GM21737 (cell line): ENCODE measurements at regions not wholly inside any gene's neighbourhood (a gene's known extent, or its start where the extent isn't known, plus 50 kb on each side); places are given as distances from the start of the nearest gene placed in this dataset.

ENCODE experiments used
- ATAC-seq: cut with Tn5 transposase; IDR thresholded peaks from one replicate; pipeline ENCODE4 v1.9.1; 2021; ENCODE audit warnings: mild to moderate bottlenecking, moderate library complexity; ENCODE audit not compliant: unreplicated experiment

- no peak for ATAC-seq
These were observed 173.7 kb downstream of the ACKR3 start for GRCh38 chr2:236743039-236743920.

GRCh38 chr2:236743921-236744280 is 174.3 kb downstream of the ACKR3 start:
- ATAC-seq = no peak

DNA sequence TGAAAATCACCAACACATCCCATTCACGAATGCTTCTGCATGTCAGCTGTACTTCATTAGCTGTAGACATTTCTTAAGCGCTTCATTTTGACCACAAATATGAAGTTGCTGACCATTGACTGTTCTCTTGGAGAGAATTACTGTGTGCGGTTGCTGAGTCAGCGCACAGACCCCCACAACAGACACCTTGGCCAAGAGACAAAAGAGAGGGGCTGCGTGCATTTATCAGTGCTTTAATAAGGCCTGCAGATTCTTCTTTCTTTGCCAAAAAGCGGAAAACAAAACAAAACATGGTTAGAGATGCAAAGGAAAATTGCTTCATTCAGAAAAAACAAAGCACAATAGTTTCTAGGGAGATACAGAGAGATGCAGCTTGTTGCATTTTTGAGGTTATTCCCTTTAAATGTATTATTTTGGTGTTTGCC is 174.7 kb downstream of the ACKR3 start:
- ATAC-seq = no peak

DNA sequence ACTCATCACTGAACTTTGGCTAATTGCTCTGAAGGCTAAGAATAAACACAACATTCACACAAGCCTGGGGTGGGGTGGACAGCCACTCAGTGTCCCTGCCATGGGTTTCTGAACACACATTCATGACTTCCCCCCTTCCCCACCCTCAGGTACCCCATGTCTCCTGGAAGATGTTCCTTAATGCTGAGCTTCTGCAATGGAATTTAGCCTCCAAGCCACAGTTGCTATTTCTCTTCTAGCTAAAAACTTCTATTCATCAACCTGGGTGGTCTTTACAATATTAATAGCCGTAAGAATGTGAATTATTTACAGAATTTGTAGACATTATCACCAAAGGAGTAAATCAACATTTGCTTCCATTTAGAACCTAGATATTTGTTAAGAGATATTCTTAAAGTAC is 175.1 kb downstream of the ACKR3 start:
- ATAC-seq = no peak

DNA sequence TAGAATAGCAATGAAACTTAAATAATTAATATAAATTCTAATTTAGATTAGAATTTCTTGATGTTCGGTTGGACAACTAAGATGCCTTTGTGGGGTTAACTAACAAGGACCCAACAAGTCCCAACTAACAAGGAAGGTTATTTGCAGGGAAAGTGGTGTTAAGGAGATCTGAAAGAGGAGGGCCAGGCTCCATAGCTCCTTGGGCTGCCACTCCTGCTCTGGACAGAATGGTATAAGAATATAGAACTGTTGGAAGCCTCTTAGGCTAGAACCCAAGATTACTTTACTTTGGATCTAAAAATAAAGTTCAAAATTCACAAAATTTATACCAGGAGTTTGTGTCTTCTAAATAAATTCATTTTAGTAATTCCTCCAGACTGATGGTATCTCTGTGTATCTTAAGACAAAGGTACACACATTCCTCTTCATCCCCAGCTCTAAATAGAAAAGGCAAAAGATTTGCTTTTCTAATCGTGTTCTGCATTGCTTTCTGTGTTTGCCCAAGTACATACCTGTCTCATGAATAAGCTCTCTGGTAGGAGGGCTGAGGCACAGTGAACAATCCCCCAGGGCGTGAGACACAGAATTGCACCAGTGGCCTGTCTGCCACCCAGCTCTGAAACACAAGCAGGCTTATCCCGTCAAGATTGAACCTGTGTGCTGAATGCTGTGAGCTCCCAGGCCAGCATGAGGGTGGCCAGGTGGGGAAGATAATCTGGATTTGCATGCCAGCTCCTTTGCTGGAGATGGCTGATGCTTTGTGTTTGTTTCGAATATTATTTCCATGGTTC is 176.0 kb downstream of the ACKR3 start:
- no peak for ATAC-seq

DNA sequence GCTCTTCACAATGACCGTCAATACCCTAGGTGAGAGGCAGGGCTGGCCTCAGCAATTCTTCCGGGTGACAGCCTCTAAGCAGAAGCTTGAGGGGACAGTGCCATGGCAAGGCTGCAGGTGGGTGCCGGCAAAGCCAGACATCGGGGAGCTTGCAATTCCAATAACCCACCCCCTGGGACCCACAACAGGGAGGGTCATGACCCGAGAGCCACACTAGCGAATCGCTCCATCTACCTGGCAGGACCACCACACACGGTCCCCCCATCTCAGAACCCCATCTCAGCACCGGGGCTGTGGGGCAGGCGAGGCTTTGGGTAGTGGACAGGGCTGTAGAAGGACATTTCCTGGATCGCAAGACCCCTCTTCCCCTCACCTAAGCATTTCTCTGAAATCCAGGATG is 177.2 kb downstream of the ACKR3 start:
- no peak for ATAC-seq

DNA sequence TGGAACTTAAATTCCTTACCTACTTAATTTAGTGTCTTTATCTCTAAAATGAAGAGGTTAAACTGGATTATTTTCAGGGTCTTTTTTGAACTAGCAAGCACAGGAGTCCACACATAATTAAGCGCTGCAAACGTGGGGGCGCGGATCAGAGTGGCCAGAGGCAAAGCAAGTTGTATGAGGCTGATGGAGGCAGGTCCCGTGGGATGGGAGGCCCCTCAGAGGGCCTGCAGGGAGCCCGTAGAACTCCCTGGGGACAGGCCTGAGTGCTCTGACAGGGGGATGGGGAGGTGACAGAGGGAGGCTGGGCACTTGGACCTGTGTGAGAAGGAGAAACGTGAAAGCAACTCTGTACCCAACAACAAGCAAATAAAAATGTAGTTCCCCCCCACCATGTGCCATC is 177.8 kb downstream of the ACKR3 start:
- no peak for ATAC-seq

DNA sequence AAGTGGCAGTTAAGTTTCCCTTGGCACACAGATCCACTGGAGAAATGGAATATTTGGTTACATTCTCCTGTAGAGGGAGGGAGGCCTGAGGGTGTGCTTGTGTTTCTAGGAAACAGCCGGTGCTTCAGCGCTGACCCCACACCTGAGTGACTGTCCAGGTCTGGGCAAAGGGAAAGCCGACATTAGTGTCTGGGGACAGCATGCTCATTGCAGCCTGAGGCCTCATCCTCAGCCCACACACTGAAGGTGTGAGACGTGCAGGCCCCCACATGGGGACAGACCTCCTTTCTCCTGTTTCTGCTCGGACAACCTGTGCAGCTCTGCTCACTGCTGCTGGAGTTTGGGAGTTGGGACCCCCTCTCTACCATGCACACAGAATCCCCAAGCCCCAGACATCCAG is 178.3 kb downstream of the ACKR3 start:
- no peak for ATAC-seq

DNA sequence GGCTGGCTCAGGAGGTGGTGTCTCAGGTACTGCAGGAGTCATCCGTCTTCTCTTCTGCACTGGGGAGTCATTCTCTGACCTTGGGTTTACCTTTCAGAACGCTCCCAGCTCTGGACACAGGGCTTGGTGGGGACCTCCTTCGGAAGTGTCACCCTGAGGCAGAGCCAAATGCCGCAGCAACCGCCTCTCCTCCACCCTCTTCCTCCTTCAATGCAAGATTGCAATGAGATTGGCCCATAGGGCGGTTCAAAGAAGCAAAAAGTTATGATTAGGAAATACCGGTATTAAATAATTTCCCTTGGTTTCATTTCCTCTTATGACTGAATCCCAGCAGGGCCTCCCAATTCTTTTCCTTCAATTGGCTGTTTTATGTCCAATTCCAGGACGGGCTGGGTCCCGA is 178.8 kb downstream of the ACKR3 start:
- ATAC-seq = no peak

DNA sequence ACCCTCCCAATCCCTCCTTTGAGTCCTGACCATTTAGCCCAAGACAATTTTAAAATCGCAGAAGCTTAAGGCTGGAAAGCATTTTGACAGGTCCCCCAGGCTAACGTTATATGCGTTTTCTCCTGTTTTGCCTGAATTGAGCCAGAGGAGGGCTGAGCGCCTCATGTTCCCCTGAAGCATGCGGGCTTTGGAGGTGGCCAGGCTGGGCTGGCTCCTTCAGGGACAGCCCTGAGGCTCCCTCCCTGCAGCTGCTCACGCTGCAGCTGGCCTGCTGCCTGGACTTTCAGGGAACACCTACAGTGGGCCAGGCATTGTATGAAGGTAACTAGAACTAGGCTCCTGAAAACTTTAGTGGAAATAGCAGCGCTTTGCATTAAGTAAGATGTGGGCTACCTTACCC is 179.2 kb downstream of the ACKR3 start:
- ATAC-seq = no peak

DNA sequence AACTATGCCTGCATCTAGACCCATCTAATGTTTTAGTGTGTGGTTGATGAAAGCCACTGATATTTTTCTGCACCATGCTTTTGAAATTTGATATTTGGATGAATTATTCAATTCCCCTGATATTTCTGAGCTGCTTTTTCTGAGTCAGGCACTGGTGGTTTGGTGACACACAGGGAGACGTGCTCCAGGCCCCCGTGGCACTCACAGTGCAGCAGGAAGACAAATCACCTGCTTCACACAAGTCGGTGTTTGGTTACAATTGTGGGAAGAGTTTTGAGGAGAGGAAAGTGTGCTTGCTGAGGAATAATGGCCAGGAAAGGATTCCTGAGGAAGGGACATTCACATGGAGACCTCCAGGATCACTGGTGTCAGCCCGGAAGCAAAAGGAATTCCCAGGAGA is 179.7 kb downstream of the ACKR3 start:
- ATAC-seq = no peak

DNA sequence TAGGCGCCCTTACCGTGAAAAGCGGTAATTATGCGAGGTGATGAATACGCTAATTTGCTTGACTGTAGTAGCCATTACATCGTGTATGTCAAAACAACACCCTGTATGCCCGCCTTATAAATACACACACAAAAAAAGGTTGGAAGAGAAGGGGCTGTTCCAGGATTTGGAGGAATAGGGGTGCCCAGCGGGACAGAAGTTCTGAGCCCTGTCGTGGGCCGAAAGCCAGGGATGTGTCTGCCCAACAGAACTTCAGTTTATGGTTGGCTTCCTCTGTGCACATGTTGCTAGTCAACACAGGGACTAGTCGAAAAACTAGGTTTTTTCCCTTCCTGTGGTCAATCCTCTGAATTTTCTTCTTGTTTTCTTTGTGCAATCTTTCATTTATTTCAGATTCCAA is 182.5 kb downstream of the ACKR3 start:
- no peak for ATAC-seq

DNA sequence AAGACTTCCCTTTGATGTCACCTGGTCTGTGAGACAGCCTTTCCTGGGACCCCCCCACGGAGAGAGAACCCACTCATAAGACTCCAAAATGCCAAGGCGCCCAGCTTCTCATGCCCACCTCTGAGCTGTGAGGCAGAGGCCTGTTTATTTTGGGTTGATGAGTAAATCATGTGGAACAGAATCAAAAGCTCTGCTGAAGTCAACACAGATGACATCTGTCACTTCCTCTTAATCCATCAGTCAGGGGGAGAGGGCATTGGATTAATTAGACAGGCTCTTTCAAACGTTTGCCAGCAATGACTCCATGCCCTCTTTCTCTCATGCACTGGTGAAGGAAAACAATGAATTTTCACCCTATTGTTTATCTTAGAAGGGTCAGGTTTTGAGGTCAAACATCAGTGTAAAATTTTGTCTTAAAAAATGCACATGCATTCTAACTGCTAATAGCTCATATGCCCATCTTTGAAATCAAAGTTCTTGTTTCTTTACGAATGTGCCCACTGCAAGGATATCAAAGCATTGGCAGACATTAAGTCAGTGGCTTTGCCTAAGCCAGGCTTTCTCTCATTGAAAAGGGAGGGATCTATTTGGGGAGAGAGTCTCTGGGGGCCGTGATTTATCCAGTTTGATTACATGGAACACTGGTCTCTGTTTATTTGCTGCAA is 184.1 kb downstream of the ACKR3 start:
- no peak for ATAC-seq

- ATAC-seq = no peak
These were observed 184.8 kb downstream of the ACKR3 start for GRCh38 chr2:236754271-236754944.

DNA sequence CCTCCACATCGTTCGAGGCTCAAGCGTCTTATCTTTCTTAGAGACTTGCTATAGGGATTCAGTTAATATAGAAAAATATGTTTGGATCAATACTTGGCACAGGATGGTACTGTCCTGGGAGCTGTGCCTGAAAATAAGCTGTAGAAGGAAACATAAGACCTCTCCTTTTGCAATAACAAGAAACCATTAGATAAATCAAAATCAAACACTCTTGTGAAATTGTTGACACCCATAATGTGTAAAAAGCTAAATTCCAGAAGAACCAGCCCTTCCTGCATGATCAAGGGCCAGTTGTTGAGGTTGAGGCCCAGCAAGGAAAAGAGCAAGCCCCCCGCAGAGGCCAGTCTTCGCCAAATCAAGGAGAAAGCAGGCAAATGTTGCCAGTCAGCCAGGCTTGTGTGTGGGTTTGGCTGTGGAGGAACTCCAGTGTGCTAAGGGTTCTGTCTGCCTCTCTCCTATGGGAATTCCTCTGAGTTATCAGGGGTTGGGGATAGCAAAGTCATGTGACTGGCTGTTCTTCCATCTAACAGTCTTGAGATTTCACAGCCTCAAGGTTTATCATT is 185.7 kb downstream of the ACKR3 start:
- no peak for ATAC-seq

DNA sequence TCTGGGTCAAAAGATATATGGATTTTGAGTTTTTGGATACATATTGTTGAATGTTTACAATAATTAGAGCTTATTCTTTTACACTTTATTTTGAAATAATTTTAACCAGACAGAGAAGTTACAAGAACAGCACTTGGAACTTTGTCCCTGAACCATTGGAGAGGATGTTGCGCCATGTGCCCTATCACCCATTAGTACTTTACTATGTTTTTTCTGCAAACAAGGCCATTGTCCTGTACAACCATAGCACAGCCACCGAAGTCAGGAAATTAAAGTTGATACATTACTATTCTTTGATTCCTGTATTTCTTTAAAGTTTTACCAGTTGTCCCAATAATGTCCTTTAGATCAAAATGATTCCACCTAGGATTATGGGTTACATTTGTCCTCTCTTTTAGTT is 188.8 kb downstream of the ACKR3 start:
- no peak for ATAC-seq

GRCh38 chr2:236760246-236760645 is 190.6 kb downstream of the ACKR3 start:
- ATAC-seq = no peak

DNA sequence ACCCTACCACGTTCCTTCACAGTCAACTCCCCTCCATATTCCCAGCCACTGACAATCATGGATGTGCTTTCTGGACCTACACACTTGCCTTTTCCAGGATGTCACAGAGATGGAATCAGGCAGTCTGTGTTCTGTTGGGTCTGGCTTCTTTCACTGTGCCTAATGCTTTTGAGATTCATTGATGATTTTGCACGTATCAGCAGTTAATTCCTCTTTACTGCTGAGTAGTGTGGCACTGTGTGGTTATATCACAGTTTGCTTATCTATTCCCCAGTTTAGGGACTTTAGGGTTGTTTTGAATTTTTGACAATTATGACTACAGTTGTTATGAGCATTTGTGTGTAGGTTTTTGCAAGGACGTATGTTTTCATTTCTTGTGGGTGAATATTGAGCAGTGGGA is 191.7 kb downstream of the ACKR3 start:
- no peak for ATAC-seq

DNA sequence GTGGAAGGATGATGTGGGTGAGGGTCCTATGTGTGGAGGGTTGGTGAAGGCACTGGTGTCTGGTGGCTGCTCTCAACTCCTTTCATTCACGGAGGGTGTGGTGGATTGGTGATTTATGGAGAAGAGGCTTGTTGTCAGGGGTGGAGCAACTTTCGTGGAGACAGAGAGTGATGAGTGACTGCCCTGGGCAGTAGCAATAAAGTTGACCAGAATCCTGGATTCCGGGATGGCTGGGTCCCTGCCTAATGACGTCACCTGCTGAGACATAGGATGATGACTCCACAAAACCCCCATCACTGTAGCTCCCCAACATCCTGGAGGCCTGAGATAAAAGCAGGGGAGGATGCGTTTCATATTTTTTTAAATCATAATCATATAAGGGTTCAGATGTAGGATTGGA is 193.0 kb downstream of the ACKR3 start:
- ATAC-seq = no peak

DNA sequence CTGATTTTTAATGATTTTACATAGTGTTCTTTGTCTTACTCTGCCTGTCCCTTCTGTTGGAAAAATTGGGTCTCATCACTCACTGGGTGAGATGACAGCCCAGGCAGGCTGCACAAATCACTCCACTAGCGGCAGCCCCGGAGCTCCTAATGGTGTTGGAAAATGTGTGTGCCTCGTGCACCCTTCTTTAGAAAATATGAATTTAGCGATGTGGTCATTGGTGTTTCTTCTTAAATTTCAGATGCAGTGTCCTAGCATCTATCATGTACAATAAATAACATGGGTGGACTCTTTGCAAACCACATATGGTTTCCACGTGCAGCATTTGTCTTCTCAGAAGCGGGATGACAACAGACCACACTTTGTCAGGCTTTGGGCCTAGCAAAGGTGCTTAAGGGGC is 194.2 kb downstream of the ACKR3 start:
- ATAC-seq = no peak

GRCh38 chr2:236764716-236765115 is 195.1 kb downstream of the ACKR3 start:
- no peak for ATAC-seq
